Neural cell (in vitro differentiated cells): ENCODE measurements at regions not wholly inside any gene's neighbourhood (a gene's known extent, or its start where the extent isn't known, plus 50 kb on each side); places are given as distances from the start of the nearest gene placed in this dataset.

Source experiments
- H2AFZ ChIP-seq: fragments of 200-600, 300-800 bp; sonication (generic), shearing (Covaris generic); 2 replicates; pipeline ENCODE4 v1.6.0; 2014; ENCODE audit warnings: low read depth, mild to moderate bottlenecking, antibody characterized with exemption, low read length, moderate library complexity
- H3F3A ChIP-seq: fragments of 200-600 bp; shearing (Covaris generic); 2 replicates; pipeline ENCODE4 v1.6.1; 2016; ENCODE audit warnings: mild to moderate bottlenecking, moderate library complexity, mixed read lengths, antibody characterized with exemption, low read length; ENCODE audit not compliant: insufficient read depth, poor library complexity, severe bottlenecking
- H3K27ac ChIP-seq: fragments of 200-600, 300-800 bp; sonication (generic), shearing (Covaris generic); 2 replicates; pipeline ENCODE4 v1.5.1; 2014; ENCODE audit warnings: mild to moderate bottlenecking, low read length, moderate library complexity
- H3K27me3 ChIP-seq: fragments of 300-800, 200-600 bp; sonication (generic), shearing (Covaris generic); 2 replicates; pipeline ENCODE4 v1.6.0; 2014; ENCODE audit warnings: mild to moderate bottlenecking, low read depth, low read length, moderate library complexity; ENCODE audit not compliant: insufficient read depth
- H3K36me3 ChIP-seq: fragments of 300-800, 200-600 bp; sonication (generic), shearing (Covaris generic); 2 replicates; pipeline ENCODE4 v1.5.1; 2014; ENCODE audit warnings: mild to moderate bottlenecking, antibody characterized with exemption, low read length, moderate library complexity; ENCODE audit not compliant: insufficient read depth
- H3K4me2 ChIP-seq: fragments of 300-800, 200-600 bp; sonication (generic), shearing (Covaris generic); 2 replicates; pipeline ENCODE4 v1.6.0; 2014; ENCODE audit warnings: mild to moderate bottlenecking, low read length
- H3K4me3 ChIP-seq: fragments of 300-800, 200-600 bp; sonication (generic), shearing (Covaris generic); 2 replicates; pipeline ENCODE4 v1.5.1; 2014; ENCODE audit warnings: mild to moderate bottlenecking, low read length, moderate library complexity
- H3K79me2 ChIP-seq: fragments of 200-600 bp; shearing (Covaris generic); replicated peaks from 2 replicates; pipeline ENCODE4 v1.6.0; 2014; ENCODE audit warnings: mild to moderate bottlenecking, low read length, moderate library complexity; ENCODE audit not compliant: insufficient read depth
- H3K9ac ChIP-seq: fragments of 300-800, 200-600 bp; sonication (generic), shearing (Covaris generic); 2 replicates; pipeline ENCODE4 v1.6.1; 2016; ENCODE audit warnings: mild to moderate bottlenecking, low read length, mixed read lengths
- H3K9me2 ChIP-seq: fragments of 200-600 bp; shearing (Covaris generic); 2 replicates; pipeline ENCODE4 v1.6.1; 2016; ENCODE audit warnings: mild to moderate bottlenecking, low read length, mixed read lengths; ENCODE audit not compliant: insufficient read depth
- H3K9me3 ChIP-seq: fragments of 200-600, 300-800 bp; sonication (generic), shearing (Covaris generic); 2 replicates; pipeline ENCODE4 v1.6.1; 2016; ENCODE audit warnings: mild to moderate bottlenecking, mixed run types, low read length, moderate library complexity, mixed read lengths
- H4K20me1 ChIP-seq: fragments of 200-600 bp; shearing (Covaris generic); 2 replicates; pipeline ENCODE4 v1.6.1; 2016; ENCODE audit warnings: mild to moderate bottlenecking, mixed run types; ENCODE audit not compliant: insufficient read depth
- EP300 ChIP-seq: fragments of 450-650 bp; conservative IDR thresholded peaks from 2 replicates; pipeline ENCODE4 v1.6.1; 2014; ENCODE audit warnings: antibody characterized with exemption, mild to moderate bottlenecking, moderate library complexity; ENCODE audit not compliant: poor library complexity, severe bottlenecking
- EZH2 ChIP-seq: fragments of 200-600, 300-800 bp; shearing (Covaris generic), sonication (generic); IDR thresholded peaks from 2 replicates; pipeline ENCODE4 v1.6.1; 2014; ENCODE audit warnings: antibody characterized with exemption, low read length, borderline replicate concordance, mild to moderate bottlenecking; ENCODE audit not compliant: insufficient read depth, poor library complexity, severe bottlenecking
- MXI1 ChIP-seq: fragments of 450-650 bp; conservative IDR thresholded peaks from 2 replicates; pipeline ENCODE4 v1.6.1; 2014; ENCODE audit warnings: antibody characterized with exemption, mild to moderate bottlenecking; ENCODE audit not compliant: poor library complexity, severe bottlenecking
- POLR2AphosphoS5 ChIP-seq: IDR thresholded peaks from 2 replicates; pipeline ENCODE4 v1.6.1; 2012
- RAD21 ChIP-seq: fragments of 450-650 bp; conservative IDR thresholded peaks from 2 replicates; pipeline ENCODE4 v1.6.1; 2014; ENCODE audit warnings: antibody characterized with exemption, mild to moderate bottlenecking, moderate library complexity
- SMC3 ChIP-seq: fragments of 450-650 bp; conservative IDR thresholded peaks from 2 replicates; pipeline ENCODE4 v1.6.1; 2014; ENCODE audit warnings: antibody characterized with exemption, mild to moderate bottlenecking, moderate library complexity; ENCODE audit not compliant: poor library complexity
- TAF1 ChIP-seq: IDR thresholded peaks from 2 replicates; pipeline ENCODE4 v1.6.1; 2012; ENCODE audit warnings: low read depth
- TF ChIP-seq, protein P1 (sequence below): fragments of 450-650 bp; IDR thresholded peaks from 2 replicates; pipeline ENCODE4 v1.5.1; 2014; ENCODE audit warnings: antibody characterized with exemption, mild to moderate bottlenecking, moderate library complexity; ENCODE audit not compliant: poor library complexity, severe bottlenecking
- TF ChIP-seq, protein P2 (sequence below): IDR thresholded peaks from 2 replicates; pipeline ENCODE4 v1.6.1; 2012; ENCODE audit warnings: borderline replicate concordance

DNA sequence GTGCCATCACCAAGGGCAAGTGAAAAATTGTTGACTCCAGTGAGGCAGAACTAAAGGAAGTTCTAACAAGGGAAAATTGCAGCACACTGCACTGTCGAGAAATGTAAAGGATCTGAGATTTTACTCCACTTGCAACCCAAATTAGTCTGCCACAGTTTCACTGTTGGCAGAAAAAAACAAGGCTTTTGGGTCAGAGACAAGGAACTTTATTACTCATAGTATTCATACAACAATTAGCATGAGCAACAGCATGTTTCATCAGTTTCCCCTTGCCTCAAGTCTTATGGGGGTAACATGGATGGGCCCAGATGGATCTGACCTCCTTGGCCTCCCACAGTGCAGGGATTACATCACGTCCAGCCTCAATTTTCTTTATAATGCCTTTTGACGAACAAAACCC lies 125.3 kb downstream of the LTN1 start:
- Histone ChIP-seq H3K27me3 (no peaks in the 10 kb centered on the region), H4K20me1 (no peaks in the 10 kb centered on the region), H3K9me2 (no peaks in the 10 kb centered on the region), H3K36me3 (no peaks in the 10 kb centered on the region), H3K27ac (no peak overlapping the region), H3F3A (no peaks in the 10 kb centered on the region), H3K9me3 (no peaks in the 10 kb centered on the region), H3K4me3 (no peak overlapping the region), H3K4me2 (no peak overlapping the region), H2AFZ (no peak overlapping the region), H3K79me2 (no peaks in the 10 kb centered on the region), H3K9ac (no peak overlapping the region)
- TF ChIP-seq TAF1 (no peak), RAD21 (no peak), EP300 (no peak), EZH2 (no peak), MXI1 (no peak), POLR2AphosphoS5 (no peak), SMC3 (no peak)
- TF ChIP-seq, protein P1, sequence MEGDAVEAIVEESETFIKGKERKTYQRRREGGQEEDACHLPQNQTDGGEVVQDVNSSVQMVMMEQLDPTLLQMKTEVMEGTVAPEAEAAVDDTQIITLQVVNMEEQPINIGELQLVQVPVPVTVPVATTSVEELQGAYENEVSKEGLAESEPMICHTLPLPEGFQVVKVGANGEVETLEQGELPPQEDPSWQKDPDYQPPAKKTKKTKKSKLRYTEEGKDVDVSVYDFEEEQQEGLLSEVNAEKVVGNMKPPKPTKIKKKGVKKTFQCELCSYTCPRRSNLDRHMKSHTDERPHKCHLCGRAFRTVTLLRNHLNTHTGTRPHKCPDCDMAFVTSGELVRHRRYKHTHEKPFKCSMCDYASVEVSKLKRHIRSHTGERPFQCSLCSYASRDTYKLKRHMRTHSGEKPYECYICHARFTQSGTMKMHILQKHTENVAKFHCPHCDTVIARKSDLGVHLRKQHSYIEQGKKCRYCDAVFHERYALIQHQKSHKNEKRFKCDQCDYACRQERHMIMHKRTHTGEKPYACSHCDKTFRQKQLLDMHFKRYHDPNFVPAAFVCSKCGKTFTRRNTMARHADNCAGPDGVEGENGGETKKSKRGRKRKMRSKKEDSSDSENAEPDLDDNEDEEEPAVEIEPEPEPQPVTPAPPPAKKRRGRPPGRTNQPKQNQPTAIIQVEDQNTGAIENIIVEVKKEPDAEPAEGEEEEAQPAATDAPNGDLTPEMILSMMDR = no peak
- TF ChIP-seq, protein P2, sequence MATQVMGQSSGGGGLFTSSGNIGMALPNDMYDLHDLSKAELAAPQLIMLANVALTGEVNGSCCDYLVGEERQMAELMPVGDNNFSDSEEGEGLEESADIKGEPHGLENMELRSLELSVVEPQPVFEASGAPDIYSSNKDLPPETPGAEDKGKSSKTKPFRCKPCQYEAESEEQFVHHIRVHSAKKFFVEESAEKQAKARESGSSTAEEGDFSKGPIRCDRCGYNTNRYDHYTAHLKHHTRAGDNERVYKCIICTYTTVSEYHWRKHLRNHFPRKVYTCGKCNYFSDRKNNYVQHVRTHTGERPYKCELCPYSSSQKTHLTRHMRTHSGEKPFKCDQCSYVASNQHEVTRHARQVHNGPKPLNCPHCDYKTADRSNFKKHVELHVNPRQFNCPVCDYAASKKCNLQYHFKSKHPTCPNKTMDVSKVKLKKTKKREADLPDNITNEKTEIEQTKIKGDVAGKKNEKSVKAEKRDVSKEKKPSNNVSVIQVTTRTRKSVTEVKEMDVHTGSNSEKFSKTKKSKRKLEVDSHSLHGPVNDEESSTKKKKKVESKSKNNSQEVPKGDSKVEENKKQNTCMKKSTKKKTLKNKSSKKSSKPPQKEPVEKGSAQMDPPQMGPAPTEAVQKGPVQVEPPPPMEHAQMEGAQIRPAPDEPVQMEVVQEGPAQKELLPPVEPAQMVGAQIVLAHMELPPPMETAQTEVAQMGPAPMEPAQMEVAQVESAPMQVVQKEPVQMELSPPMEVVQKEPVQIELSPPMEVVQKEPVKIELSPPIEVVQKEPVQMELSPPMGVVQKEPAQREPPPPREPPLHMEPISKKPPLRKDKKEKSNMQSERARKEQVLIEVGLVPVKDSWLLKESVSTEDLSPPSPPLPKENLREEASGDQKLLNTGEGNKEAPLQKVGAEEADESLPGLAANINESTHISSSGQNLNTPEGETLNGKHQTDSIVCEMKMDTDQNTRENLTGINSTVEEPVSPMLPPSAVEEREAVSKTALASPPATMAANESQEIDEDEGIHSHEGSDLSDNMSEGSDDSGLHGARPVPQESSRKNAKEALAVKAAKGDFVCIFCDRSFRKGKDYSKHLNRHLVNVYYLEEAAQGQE = no peak

DNA sequence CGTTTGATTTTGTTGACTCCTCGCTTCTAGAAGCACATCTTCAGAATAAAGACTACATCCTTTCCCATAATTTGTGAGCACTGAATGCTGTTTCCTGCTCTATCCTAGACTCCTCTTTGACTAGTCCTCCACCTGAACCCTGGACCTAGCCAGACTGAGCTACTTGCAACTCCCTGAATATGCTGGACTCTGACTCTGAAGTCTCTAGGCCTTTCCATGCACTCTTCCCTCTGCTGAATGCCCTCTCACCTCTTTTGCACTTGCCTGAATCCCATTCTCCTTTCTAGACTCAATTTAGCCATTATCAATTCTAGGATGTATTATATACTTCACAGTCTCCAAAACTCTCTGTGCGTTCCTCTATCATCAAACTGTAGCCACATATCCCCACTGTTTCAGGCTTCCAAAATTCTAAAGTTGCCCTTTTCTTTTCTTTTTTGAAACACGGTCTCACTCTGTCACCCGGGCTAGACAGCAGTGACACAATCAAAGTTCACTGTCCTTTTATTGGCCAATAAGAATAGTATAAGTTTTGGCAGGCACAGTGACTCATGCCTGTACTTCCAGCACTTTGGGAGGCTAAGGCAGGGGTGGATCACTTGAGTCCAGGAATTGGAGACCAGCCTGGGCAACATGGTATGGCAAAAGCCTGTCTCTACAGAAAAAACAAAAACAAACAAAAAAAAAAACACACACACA lies 127.0 kb downstream of the LTN1 start:
- H3K9me3 ChIP-seq = no peaks in the 10 kb centered on the region
- no peak overlapping the region for H2AFZ ChIP-seq
- no peak overlapping the region for H3K27ac ChIP-seq
- TF ChIP-seq POLR2AphosphoS5 = no peak
- no peak for TF ChIP-seq SMC3
- no peak for TF ChIP-seq TAF1
- H3K4me2 ChIP-seq = no peak overlapping the region
- no peaks in the 10 kb centered on the region for H3K79me2 ChIP-seq
- H3K9ac ChIP-seq = no peak overlapping the region
- no peaks in the 10 kb centered on the region for H3K27me3 ChIP-seq
- H3K36me3 ChIP-seq = no peaks in the 10 kb centered on the region
- H3K9me2 ChIP-seq = no peaks in the 10 kb centered on the region
- no peaks in the 10 kb centered on the region for H3F3A ChIP-seq
- no peak overlapping the region for H3K4me3 ChIP-seq
- H4K20me1 ChIP-seq = no peaks in the 10 kb centered on the region
